ENCODE measurements at regions not wholly inside any gene's neighbourhood (a gene's known extent, or its start where the extent isn't known, plus 50 kb on each side); places are given as distances from the start of the nearest gene placed in this dataset.

DNA sequence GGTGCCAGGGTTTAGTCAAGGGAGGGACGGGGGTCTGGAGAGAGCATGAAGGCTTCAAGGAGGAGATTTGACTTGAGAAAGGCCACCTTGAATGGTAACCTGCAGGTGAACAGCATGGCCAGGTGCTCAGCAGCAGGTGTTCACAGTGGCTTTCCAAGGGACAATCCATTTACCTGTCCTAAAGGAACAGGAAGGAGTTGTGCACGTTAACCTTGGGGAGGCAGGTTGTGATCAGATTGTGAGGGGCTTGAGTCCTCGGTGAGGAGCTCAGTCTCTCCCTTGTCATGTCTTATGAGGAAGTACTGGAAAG lies 120.1 kb upstream of the ERCC6L2 start:
- TF ChIP-seq, protein P1, sequence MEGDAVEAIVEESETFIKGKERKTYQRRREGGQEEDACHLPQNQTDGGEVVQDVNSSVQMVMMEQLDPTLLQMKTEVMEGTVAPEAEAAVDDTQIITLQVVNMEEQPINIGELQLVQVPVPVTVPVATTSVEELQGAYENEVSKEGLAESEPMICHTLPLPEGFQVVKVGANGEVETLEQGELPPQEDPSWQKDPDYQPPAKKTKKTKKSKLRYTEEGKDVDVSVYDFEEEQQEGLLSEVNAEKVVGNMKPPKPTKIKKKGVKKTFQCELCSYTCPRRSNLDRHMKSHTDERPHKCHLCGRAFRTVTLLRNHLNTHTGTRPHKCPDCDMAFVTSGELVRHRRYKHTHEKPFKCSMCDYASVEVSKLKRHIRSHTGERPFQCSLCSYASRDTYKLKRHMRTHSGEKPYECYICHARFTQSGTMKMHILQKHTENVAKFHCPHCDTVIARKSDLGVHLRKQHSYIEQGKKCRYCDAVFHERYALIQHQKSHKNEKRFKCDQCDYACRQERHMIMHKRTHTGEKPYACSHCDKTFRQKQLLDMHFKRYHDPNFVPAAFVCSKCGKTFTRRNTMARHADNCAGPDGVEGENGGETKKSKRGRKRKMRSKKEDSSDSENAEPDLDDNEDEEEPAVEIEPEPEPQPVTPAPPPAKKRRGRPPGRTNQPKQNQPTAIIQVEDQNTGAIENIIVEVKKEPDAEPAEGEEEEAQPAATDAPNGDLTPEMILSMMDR (IDR thresholded peaks at IDR 0.05; ENCODE audit: control insufficient read depth, extremely low read depth, insufficient read depth): no peak
- no peak overlapping the region for H3K4me3 ChIP-seq (ENCODE audit: low read depth, low read length)
- no peak for DNase-seq (ENCODE audit: low read depth)

DNA sequence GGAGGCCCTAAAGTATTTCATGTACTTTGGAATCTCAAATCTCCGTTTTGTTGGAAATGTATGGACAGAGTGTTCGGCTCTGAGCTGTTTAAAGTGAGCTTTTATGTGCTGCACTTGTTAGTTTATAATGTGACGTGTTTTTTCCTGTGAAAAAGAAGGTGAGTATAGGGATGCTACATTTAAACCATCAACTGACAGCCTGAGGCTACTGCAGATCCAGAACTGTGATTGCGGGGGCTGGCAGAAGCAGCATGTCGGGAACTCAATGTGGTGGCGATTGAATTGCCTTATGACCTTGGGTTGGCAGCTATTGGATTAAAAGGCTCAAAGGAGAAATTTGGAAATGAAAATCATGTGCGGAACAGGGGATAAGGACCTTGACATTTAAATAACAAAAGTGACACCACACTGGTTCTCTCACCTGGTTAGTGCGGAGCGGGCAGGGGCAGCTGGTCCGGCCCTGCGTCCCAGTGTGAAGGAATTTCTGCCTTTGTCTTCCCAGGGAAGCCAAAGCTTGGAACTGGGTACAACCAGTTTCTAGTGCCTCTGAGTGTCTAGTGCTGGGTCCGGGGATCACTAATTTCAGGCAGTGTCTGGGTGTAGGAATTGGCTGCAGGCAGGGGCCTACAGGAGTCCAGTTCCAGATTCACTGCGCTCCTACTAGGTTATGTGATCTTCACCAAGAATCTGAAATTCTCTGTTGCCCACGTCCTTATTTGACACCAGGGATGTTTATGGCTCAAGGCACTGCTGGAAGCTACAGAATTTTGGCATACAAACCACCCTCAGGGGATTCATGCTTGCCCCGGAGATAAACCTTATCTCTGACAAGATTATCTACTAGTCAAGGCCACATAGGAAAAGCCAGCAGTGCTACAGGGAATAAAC lies 120.7 kb upstream of the ERCC6L2 start:
- DNase-seq (ENCODE audit: low read depth): no peak
- no peak overlapping the region for H3K4me3 ChIP-seq (ENCODE audit: low read depth, low read length)
- TF ChIP-seq, protein P1 (IDR thresholded peaks at IDR 0.05; ENCODE audit: control insufficient read depth, extremely low read depth, insufficient read depth): no peak

- no peak overlapping the region for H3K4me3 ChIP-seq (ENCODE audit: low read depth, low read length)
- DNase-seq (ENCODE audit: low read depth): no peak
- TF ChIP-seq, protein P1 (IDR thresholded peaks at IDR 0.05; ENCODE audit: control insufficient read depth, extremely low read depth, insufficient read depth): no peak
These were observed 121.6 kb upstream of the ERCC6L2 start for GRCh38 chr9:95753762-95754465.

DNA sequence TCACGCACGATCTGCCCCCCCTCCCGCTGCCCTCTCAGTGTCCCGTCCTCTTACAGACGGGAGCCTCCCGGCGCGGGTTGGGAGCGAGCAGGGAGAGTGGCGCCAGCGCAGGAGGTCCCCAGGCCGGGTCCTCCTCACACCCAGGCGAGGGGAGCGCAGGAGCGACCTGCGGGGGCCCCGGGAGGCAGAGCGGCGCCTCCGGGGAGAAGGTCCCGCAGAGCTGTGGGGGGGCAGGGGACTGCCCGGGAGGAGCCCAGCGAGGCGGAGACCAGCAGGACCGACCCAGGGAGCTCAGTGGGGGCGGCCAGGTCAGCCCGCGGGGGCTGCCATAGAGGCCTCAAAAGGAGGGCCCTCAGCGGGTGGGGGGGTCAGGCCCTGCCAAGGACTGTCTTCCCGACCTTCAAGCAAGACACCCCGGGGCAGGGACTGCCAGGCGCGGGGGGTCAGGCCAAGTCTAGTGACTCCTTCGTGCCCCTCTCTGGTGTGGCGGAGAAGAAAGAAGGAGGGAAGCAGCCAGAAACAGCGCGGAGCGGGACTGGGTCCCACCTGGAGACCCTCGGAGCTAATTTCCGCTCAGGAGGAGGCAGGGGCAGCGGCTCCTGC lies 123.3 kb upstream of the ERCC6L2 start:
- TF ChIP-seq, protein P1 (IDR thresholded peaks at IDR 0.05; ENCODE audit: control insufficient read depth, extremely low read depth, insufficient read depth): no peak
- DNase-seq (ENCODE audit: low read depth): no peak
- no peak overlapping the region for H3K4me3 ChIP-seq (ENCODE audit: low read depth, low read length)

- TF ChIP-seq, protein P1 (IDR thresholded peaks at IDR 0.05; ENCODE audit: control insufficient read depth, extremely low read depth, insufficient read depth): no peak
- no peak for DNase-seq (ENCODE audit: low read depth)
These were observed 124.0 kb upstream of the ERCC6L2 start for GRCh38 chr9:95751520-95751790.

DNA sequence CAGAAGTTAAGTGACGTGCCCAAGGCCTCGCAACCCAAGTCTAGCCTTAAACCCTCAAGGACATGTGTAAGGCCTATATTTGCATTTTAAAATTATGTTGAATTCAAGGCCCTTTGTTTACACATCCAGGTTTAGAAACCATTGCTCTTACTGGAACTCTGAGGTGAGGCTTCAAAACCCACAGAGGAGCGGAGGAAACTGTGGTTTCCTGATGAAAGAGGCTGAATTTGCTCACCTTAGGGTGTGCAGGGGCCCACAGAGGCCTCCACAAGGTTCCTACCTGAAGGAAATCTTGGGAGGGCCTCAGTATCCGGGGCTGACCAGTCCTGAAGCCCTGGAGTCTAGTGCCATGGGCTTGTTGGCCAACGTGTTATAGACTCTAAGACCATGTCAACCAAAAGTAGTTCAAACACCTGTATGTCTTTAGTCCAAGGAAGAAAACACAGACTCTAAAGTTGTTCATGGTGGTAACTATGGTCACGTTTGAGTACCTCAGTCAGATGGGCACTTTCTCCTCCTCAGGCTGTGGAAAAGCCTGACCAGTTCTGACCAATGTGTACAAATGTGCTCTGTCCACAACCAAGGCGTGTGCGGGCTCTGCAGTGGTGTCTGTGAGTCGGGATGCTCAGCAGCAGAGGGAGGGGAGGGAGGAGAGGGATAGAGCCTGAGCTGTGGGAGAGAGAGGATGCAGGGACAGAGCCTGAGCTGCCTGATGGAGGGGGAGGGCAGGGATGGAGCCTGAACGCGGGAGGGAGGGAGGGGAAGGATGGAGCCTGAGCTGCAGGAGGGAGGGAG lies 124.6 kb upstream of the ERCC6L2 start:
- TF ChIP-seq, protein P1 (IDR thresholded peaks at IDR 0.05; ENCODE audit: control insufficient read depth, extremely low read depth, insufficient read depth): no peak

More at GRCh38 chr9:95751520-95751790, 124.0 kb upstream of the ERCC6L2 start:
- H3K4me3 ChIP-seq (ENCODE audit: low read depth, low read length): no peak overlapping the region

More for the DNA sequence above, 124.6 kb upstream of the ERCC6L2 start:
- no peak overlapping the region for H3K4me3 ChIP-seq (ENCODE audit: low read depth, low read length)
- no peak for DNase-seq (ENCODE audit: low read depth)
